Breast epithelium (tissue), 4 donors: ENCODE measurements at regions not wholly inside any gene's neighbourhood (a gene's known extent, or its start where the extent isn't known, plus 50 kb on each side); places are given as distances from the start of the nearest gene placed in this dataset.

Experiments used
- DNase-seq, 2 donors: peaks; one replicate each; pipeline ENCODE4 v3.0.0-alpha.2; 2019; ENCODE audit warnings: low spot score in 2 of 2
- H3K27ac ChIP-seq, 2 donors: fragments of 200-600 bp; sonication (generic) in 1 of 2; one replicate each; pipeline ENCODE4 v1.5.1; 2016 to 2019; ENCODE audit warnings: mild to moderate bottlenecking in 1 of 2
- H3K27me3 ChIP-seq, 2 donors: fragments of 200-600 bp; sonication (generic) in 1 of 2; one replicate each; pipeline versions ENCODE4 v1.5.1 to v1.6.0; 2017 to 2019; ENCODE audit warnings: control low read depth in 1 of 2, mild to moderate bottlenecking in 1 of 2
- H3K36me3 ChIP-seq: fragments of 200-600 bp; one replicate; pipeline ENCODE4 v1.5.1; 2019
- H3K4me1 ChIP-seq, 2 donors: fragments of 200-600 bp; sonication (generic); one replicate each; pipeline ENCODE4 v1.5.1; 2016 to 2019; ENCODE audit warnings: control low read depth in 1 of 2
- H3K4me3 ChIP-seq, 3 donors: fragments of 200-600 bp; sonication (generic); 1 replicate in 2 of 3; 2 replicates in 1 of 3; pipeline ENCODE4 v1.5.1; 2016 to 2019; ENCODE audit warnings: mild to moderate bottlenecking in 3 of 3, moderate library complexity in 2 of 3
- H3K9me3 ChIP-seq, 2 donors: fragments of 200-600 bp; sonication (generic) in 1 of 2; one replicate each; pipeline ENCODE4 v1.5.1; 2016 to 2019; ENCODE audit warnings: control low read depth in 1 of 2
- CTCF ChIP-seq, 3 donors: fragments of 450-650 bp; IDR thresholded peaks; one replicate each; pipeline ENCODE4 v1.5.1; 2016 to 2017; ENCODE audit warnings: antibody characterized with exemption in 3 of 3, mild to moderate bottlenecking in 3 of 3, moderate library complexity in 3 of 3
- POLR2A ChIP-seq: fragments of 450-650 bp; IDR thresholded peaks from one replicate; pipeline ENCODE4 v1.6.1; 2016; ENCODE audit warnings: antibody characterized with exemption, mild to moderate bottlenecking, moderate library complexity
- POLR2AphosphoS5 ChIP-seq, 3 donors: sonication (generic); formaldehyde crosslinking; IDR thresholded peaks; one replicate each; pipeline ENCODE4 v1.6.1; 2017; ENCODE audit warnings: antibody characterized with exemption in 3 of 3
- intact Hi-C: fragments of 100-400 bp; cut with DNase I; formaldehyde crosslinking; loops from one replicate; pipeline ENCODE4 v1.15.1; 2023; ENCODE audit warnings: low total_unique reads

- no peak for DNase-seq
- Histone ChIP-seq H3K36me3 (no peaks in the 10 kb centered on the region), H3K9me3 (no peaks in the 10 kb centered on the region), H3K27ac (peak overlapping the region in 1 of 2 donors; percentile 43), H3K4me1 (no peaks in the 10 kb centered on the region), H3K27me3 (no peaks in the 10 kb centered on the region), H3K4me3 (no peak overlapping the region)
- intact Hi-C loops, result no loop called here
- no peak for TF ChIP-seq POLR2AphosphoS5 (IDR thresholded peaks at IDR 0.05)
These were observed 248.1 kb downstream of the IRX1 start for GRCh38 chr5:3843706-3844105.

- DNase-seq, result no peak
- Histone ChIP-seq H3K36me3 (no peaks in the 10 kb centered on the region), H3K4me1 (no peaks in the 10 kb centered on the region), H3K4me3 (no peak overlapping the region), H3K27me3 (no peaks in the 10 kb centered on the region), H3K9me3 (no peaks in the 10 kb centered on the region), H3K27ac (no peak overlapping the region)
- no peak for TF ChIP-seq CTCF (IDR thresholded peaks at IDR 0.05)
- no peak for TF ChIP-seq POLR2AphosphoS5 (IDR thresholded peaks at IDR 0.05)
- no peak for TF ChIP-seq POLR2A
- intact Hi-C loops, result no loop called here
These were observed 248.6 kb downstream of the IRX1 start for GRCh38 chr5:3844266-3844665.

GRCh38 chr5:3845230-3845629 is 249.6 kb downstream of the IRX1 start:
- TF ChIP-seq POLR2A (no peak), POLR2AphosphoS5 (IDR thresholded peaks at IDR 0.05) (no peak), CTCF (IDR thresholded peaks at IDR 0.05) (no peak)
- Histone ChIP-seq H3K36me3 (no peaks in the 10 kb centered on the region), H3K4me1 (no peaks in the 10 kb centered on the region), H3K27ac (no peak overlapping the region), H3K4me3 (no peak overlapping the region), H3K9me3 (no peaks in the 10 kb centered on the region), H3K27me3 (no peaks in the 10 kb centered on the region)
- intact Hi-C loops, result no loop called here
- DNase-seq, result no peak

- Histone ChIP-seq H3K36me3 (no peaks in the 10 kb centered on the region), H3K27ac (no peak overlapping the region), H3K4me3 (no peak overlapping the region), H3K27me3 (no peaks in the 10 kb centered on the region), H3K9me3 (no peaks in the 10 kb centered on the region), H3K4me1 (no peaks in the 10 kb centered on the region)
- no peak for TF ChIP-seq CTCF (IDR thresholded peaks at IDR 0.05)
- no peak for TF ChIP-seq POLR2A
- TF ChIP-seq POLR2AphosphoS5 (IDR thresholded peaks at IDR 0.05), result no peak
- intact Hi-C loops, result loop anchor here (10.0 kb wide), 1 partner anchor 1078 kb away; no protein-coding TSS in a partner anchor
- no peak for DNase-seq
These were observed 256.7 kb downstream of the IRX1 start for GRCh38 chr5:3852161-3852916.

GRCh38 chr5:3853362-3853761 is 257.7 kb downstream of the IRX1 start:
- intact Hi-C loops, result loop anchor here (10.0 kb wide), 1 partner anchor 1079 kb away; no protein-coding TSS in a partner anchor
- Histone ChIP-seq H3K4me3 (no peak overlapping the region), H3K27me3 (no peaks in the 10 kb centered on the region), H3K4me1 (no peaks in the 10 kb centered on the region), H3K27ac (no peak overlapping the region), H3K9me3 (no peaks in the 10 kb centered on the region), H3K36me3 (no peaks in the 10 kb centered on the region)
- no peak for DNase-seq
- TF ChIP-seq POLR2AphosphoS5 (IDR thresholded peaks at IDR 0.05) (no peak), CTCF (IDR thresholded peaks at IDR 0.05) (no peak), POLR2A (no peak)
